ENCODE measurements at regions not wholly inside any gene's neighbourhood (a gene's known extent, or its start where the extent isn't known, plus 50 kb on each side); places are given as distances from the start of the nearest gene placed in this dataset.

GRCh38 chr12:41684997-41685396 lies 459.7 kb downstream of the GXYLT1 start:
- TF ChIP-seq USF1 (IDR thresholded peaks at IDR 0.05) (no peak), RAD21 (IDR thresholded peaks at IDR 0.05; ENCODE audit: low read depth) (no peak), FOXM1 (IDR thresholded peaks at IDR 0.05; ENCODE audit: borderline replicate concordance, low read depth) (no peak), REST (IDR thresholded peaks at IDR 0.05; ENCODE audit: low read depth) (no peak), ZBTB7A (IDR thresholded peaks at IDR 0.05; ENCODE audit: low read depth) (no peak), NFIC (IDR thresholded peaks at IDR 0.05) (no peak), CREB1 (IDR thresholded peaks at IDR 0.05; ENCODE audit: low read depth) (no peak), TCF12 (IDR thresholded peaks at IDR 0.05; ENCODE audit: low read depth) (no peak), TEAD4 (IDR thresholded peaks at IDR 0.05) (no peak), CEBPB (IDR thresholded peaks at IDR 0.05) (no peak), EGR1 (IDR thresholded peaks at IDR 0.05) (no peak), TAF1 (IDR thresholded peaks at IDR 0.05; ENCODE audit: low read depth) (no peak), EP300 (IDR thresholded peaks at IDR 0.05; ENCODE audit: borderline replicate concordance) (no peak), YY1 (IDR thresholded peaks at IDR 0.05; ENCODE audit: low read depth) (no peak)
- TF ChIP-seq, protein P1, sequence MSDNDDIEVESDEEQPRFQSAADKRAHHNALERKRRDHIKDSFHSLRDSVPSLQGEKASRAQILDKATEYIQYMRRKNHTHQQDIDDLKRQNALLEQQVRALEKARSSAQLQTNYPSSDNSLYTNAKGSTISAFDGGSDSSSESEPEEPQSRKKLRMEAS (IDR thresholded peaks at IDR 0.05) = no peak

DNA sequence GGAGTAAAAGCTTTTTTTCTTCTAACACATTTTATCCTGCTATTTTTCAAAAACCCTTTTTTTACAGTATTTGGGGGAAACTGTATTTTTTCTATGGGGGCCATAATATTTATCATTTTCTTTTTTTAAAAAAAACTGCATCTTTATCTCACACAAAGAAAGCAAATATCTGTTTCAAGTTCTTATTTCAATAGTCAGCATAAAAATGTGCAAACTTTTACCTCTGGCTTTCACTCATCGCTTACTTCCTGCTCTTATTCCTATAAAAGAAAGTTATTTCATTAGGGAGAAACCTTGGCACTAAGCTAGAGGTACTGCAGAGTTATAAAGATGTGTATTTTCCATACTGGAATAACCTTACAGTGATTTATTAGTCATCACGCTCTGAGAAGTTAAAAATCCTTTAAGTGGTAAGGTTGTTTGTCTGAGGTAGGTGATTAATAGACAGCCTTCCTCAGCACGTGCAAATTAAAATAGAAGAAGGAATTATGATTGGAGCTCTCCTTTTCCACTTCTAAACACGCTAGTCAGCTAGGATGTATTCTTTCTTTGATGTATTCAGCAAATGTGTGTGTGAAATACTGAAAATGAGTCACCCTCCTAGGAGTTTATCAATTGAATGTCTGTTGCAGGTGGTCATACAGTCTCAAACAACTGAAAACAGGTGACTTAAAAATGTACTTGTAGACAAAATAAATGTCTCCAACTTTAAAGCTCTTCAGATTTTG lies 461.0 kb downstream of the GXYLT1 start:
- TF ChIP-seq CEBPB (IDR thresholded peaks at IDR 0.05) (no peak), TCF12 (IDR thresholded peaks at IDR 0.05; ENCODE audit: low read depth) (no peak), CREB1 (IDR thresholded peaks at IDR 0.05; ENCODE audit: low read depth) (no peak), USF1 (IDR thresholded peaks at IDR 0.05) (no peak), TEAD4 (IDR thresholded peaks at IDR 0.05) (no peak), REST (IDR thresholded peaks at IDR 0.05; ENCODE audit: low read depth) (no peak), EGR1 (IDR thresholded peaks at IDR 0.05) (no peak), EP300 (IDR thresholded peaks at IDR 0.05; ENCODE audit: borderline replicate concordance) (no peak), YY1 (IDR thresholded peaks at IDR 0.05; ENCODE audit: low read depth) (no peak), NFIC (IDR thresholded peaks at IDR 0.05) (no peak)
- TF ChIP-seq, protein P1 (IDR thresholded peaks at IDR 0.05) = no peak

DNA sequence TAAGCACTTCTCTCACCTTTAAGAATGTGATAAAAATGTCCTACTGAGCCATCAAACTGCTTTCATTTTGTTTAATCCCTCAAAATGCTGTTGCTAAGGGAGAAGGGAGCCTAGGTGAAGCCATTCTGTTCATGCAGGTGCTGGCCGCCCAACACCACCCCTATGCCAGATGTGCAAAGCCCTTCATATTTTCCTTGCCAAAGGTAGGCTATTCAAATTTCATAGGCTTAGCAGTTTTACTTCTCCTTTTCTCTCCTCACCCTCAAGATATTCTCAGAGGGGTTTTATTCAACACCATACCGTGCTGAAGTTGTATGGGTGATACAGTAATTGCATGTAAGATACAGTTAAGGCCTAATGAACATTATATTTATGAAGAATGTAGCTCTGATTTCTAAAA lies 461.7 kb downstream of the GXYLT1 start:
- no peak for TF ChIP-seq RAD21 (IDR thresholded peaks at IDR 0.05; ENCODE audit: low read depth)
- TF ChIP-seq EP300 (IDR thresholded peaks at IDR 0.05; ENCODE audit: borderline replicate concordance) = no peak
- TF ChIP-seq TAF1 (IDR thresholded peaks at IDR 0.05; ENCODE audit: low read depth) = no peak
- no peak for TF ChIP-seq YY1 (IDR thresholded peaks at IDR 0.05; ENCODE audit: low read depth)
- TF ChIP-seq CEBPB (IDR thresholded peaks at IDR 0.05) = no peak
- TF ChIP-seq ZBTB7A (IDR thresholded peaks at IDR 0.05; ENCODE audit: low read depth) = no peak
- TF ChIP-seq, protein P1 (IDR thresholded peaks at IDR 0.05) = no peak
- TF ChIP-seq USF1 (IDR thresholded peaks at IDR 0.05) = no peak
- no peak for TF ChIP-seq NFIC (IDR thresholded peaks at IDR 0.05)
- no peak for TF ChIP-seq REST (IDR thresholded peaks at IDR 0.05; ENCODE audit: low read depth)
- no peak for TF ChIP-seq FOXM1 (IDR thresholded peaks at IDR 0.05; ENCODE audit: borderline replicate concordance, low read depth)
- TF ChIP-seq TCF12 (IDR thresholded peaks at IDR 0.05; ENCODE audit: low read depth) = no peak
- no peak for TF ChIP-seq CREB1 (IDR thresholded peaks at IDR 0.05; ENCODE audit: low read depth)
- no peak for TF ChIP-seq TEAD4 (IDR thresholded peaks at IDR 0.05)
- no peak for TF ChIP-seq EGR1 (IDR thresholded peaks at IDR 0.05)

Measured in Ishikawa (cell line).